BE2C (cell line): ENCODE measurements at regions not wholly inside any gene's neighbourhood (a gene's known extent, or its start where the extent isn't known, plus 50 kb on each side); places are given as distances from the start of the nearest gene placed in this dataset.

Experiments used
- DNase-seq: peaks from one replicate; pipeline ENCODE4 v3.0.0-alpha.2; 2020
- H3K27me3 ChIP-seq: fragments of 250-450 bp; sonication (Bioruptor Pico); 2 replicates; pipeline ENCODE4 v1.5.1; 2020; ENCODE audit warnings: mild to moderate bottlenecking
- H3K36me3 ChIP-seq: fragments of 250-450 bp; sonication (Bioruptor Pico); 2 replicates; pipeline ENCODE4 v1.5.1; 2020; ENCODE audit warnings: mild to moderate bottlenecking
- H3K4me1 ChIP-seq: fragments of 250-450 bp; sonication (Bioruptor Pico); 2 replicates; pipeline ENCODE4 v1.5.1; 2020
- H3K4me3 ChIP-seq: 2 replicates; pipeline ENCODE4 v1.5.1; 2011; ENCODE audit warnings: low read depth, low read length
- H3K9me3 ChIP-seq: fragments of 250-450 bp; sonication (Bioruptor Pico); 2 replicates; pipeline ENCODE4 v1.5.1; 2020
- TF ChIP-seq, protein P1 (sequence below): IDR thresholded peaks from 2 replicates; pipeline ENCODE4 v1.5.1; 2012; ENCODE audit warnings: mild to moderate bottlenecking, low read depth, low read length

DNA sequence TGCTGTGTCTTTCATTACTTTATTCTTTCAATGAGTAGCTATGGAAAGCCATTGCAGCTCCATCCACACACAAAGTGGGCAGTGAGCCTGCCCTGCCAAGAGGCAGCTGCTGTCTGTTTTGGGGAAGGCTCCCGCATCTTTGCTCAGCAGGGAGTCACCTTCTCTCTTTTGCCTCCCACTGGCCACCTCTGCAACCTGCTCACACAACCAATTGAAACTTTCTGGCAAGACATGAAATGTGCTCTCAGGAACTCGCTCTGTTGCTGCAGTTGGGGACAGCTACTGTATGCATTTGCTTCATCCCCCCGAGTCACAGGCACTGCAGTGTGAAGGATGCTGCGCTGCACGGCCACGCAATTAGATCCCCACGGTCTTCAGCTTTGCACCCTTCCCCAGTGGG lies 244.8 kb upstream of the NFE2L3 start:
- TF ChIP-seq, protein P1, sequence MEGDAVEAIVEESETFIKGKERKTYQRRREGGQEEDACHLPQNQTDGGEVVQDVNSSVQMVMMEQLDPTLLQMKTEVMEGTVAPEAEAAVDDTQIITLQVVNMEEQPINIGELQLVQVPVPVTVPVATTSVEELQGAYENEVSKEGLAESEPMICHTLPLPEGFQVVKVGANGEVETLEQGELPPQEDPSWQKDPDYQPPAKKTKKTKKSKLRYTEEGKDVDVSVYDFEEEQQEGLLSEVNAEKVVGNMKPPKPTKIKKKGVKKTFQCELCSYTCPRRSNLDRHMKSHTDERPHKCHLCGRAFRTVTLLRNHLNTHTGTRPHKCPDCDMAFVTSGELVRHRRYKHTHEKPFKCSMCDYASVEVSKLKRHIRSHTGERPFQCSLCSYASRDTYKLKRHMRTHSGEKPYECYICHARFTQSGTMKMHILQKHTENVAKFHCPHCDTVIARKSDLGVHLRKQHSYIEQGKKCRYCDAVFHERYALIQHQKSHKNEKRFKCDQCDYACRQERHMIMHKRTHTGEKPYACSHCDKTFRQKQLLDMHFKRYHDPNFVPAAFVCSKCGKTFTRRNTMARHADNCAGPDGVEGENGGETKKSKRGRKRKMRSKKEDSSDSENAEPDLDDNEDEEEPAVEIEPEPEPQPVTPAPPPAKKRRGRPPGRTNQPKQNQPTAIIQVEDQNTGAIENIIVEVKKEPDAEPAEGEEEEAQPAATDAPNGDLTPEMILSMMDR: no peak
- no peaks in the 10 kb centered on the region for H3K4me1 ChIP-seq
- H3K4me3 ChIP-seq: no peak overlapping the region
- no peak for DNase-seq
- peaks cover 53% of the 10 kb centered on the region for H3K27me3 ChIP-seq
- H3K9me3 ChIP-seq: no peaks in the 10 kb centered on the region
- no peaks in the 10 kb centered on the region for H3K36me3 ChIP-seq

DNA sequence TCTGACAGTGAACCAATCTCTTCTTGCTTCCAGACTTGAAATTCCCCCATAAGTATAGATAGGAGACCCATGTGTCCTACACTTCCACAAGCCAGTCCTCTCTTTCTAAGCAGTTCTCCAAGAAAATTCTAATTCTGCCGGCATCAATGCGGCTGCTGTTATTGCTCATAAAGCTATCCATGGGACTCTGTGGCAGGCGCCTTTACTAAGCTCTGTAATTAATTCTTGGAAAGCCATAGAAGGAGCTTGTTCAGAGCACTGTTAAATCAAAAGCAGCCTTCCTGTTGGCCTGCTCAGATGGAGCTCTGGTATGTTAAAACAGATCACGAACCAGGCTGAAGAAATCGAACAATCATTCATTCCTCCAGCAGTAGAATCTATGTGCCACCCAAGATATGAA lies 244.3 kb upstream of the NFE2L3 start:
- TF ChIP-seq, protein P1: no peak

DNA sequence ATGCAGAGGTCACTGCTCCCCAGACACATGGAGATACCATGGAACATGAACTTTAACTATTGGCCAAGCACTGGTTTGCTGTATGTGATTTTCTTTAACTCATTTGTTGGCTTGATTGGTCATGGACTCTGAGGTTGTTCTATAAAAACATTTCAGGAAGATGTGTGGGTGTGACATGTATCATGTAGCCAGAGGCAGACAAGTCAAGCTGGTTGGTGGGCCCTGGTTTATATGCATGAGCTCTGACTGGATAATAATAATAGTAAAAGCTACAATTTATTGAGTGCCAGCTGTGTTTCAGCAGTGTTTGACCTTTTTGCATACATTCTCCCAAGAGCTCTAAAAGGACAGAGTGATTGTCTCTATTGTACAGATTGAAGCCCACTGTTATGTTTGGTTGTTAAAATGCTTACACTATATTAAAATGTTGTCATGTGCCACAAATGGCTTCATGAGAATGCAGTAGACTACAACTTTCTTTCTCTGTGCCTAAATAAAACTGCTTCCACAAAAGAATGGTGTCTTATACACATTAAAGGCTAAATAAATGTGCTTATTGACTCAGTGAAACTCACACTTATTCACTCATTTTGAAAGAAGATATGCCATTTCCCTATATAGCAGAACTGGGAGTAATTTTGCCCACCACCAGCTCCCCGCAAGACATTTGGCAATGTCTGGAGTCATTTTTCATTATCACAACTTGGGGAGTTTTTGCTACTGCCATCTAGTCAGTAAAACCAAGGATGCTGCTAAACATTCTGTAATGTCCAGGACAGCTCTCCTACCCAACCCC lies 243.6 kb upstream of the NFE2L3 start:
- Histone ChIP-seq H3K27me3 (peaks cover 44% of the 10 kb centered on the region), H3K4me3 (no peak overlapping the region), H3K4me1 (no peaks in the 10 kb centered on the region), H3K36me3 (no peaks in the 10 kb centered on the region), H3K9me3 (no peaks in the 10 kb centered on the region)
- TF ChIP-seq, protein P1: no peak
- no peak for DNase-seq

More for the DNA sequence above, 244.3 kb upstream of the NFE2L3 start:
- DNase-seq: no peak
- no peaks in the 10 kb centered on the region for H3K4me1 ChIP-seq
- H3K9me3 ChIP-seq: no peaks in the 10 kb centered on the region
- peaks cover 48% of the 10 kb centered on the region for H3K27me3 ChIP-seq
- H3K4me3 ChIP-seq: no peak overlapping the region
- H3K36me3 ChIP-seq: no peaks in the 10 kb centered on the region

DNA sequence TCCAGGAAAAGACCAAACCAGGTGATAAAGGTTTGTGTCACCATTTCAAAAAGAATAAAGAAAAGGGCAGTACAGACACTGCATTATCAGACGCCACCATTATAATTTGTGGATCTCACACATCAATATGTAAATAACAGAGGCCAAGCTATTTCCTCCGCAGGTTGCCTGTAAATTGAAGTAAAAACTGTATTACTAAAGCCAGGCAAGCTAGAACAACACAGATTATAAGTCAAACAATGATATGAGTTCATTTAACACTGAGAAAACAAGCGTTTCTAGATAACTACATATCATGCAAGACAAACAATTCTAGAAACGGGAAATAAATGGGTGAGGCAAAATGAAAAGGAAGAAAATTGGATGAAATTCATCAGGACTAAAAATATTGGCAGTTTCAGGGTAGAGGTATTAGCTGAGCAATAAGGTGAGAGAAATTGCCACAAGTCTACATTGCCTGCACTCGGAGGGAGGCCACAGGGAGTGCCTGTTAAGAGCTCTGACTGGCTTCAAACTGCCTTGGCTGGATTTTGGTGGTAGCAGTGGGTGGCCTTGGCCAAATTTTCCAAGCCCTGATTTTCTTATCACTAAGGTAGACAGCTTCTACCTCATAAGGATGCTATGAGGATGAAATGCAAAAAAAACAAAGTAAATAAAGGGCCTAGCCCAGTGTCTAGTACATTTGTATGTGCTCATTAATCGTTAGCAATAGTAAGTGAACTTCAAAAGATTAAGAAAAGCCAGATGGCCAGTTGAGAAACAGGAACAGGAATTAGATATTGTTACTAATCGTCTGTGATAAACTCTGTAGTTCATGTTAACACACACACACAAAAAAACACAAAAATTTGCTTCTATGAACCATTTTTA lies 240.0 kb upstream of the NFE2L3 start:
- H3K36me3 ChIP-seq: no peaks in the 10 kb centered on the region
- H3K4me3 ChIP-seq: no peak overlapping the region
- peaks cover 54% of the 10 kb centered on the region for H3K27me3 ChIP-seq
- no peaks in the 10 kb centered on the region for H3K4me1 ChIP-seq
- DNase-seq: no peak
- TF ChIP-seq, protein P1: no peak
- H3K9me3 ChIP-seq: no peaks in the 10 kb centered on the region

DNA sequence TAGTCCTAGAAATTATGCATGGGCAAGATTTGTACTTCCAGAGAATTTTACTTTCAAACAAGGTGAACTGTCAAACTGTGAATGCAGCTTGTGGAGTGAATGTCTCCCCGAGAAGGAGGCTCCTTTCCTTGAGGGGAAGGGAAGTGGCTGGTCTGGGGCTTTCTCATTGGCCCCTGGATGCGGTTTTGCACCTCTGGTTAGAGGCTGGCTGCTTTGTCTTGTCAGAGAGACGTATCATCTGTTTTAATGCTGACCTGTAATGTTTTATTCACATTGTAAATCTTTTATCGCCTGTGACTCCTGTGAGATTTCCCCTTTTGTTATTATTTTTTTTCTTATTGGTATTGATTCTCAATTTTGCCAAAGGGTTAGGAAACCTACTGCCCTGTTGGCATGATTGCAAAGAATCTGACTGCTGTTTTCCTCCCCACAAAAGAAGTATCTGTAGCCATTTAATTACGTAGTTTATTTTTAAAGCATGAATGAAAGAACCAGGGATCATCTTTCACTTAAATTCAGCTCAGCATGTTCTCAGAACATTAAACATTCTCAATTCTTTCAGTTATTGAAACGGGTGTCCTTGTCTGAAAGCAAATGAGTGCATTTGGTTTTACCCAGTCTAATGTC lies 238.3 kb upstream of the NFE2L3 start:
- DNase-seq: no peak
- no peaks in the 10 kb centered on the region for H3K9me3 ChIP-seq
- TF ChIP-seq, protein P1: no peak
- peaks cover 39% of the 10 kb centered on the region for H3K27me3 ChIP-seq
- no peaks in the 10 kb centered on the region for H3K36me3 ChIP-seq
- H3K4me3 ChIP-seq: no peak overlapping the region
- no peaks in the 10 kb centered on the region for H3K4me1 ChIP-seq
